ENCODE measurements at regions not wholly inside any gene's neighbourhood (a gene's known extent, or its start where the extent isn't known, plus 50 kb on each side); places are given as distances from the start of the nearest gene placed in this dataset.

DNA sequence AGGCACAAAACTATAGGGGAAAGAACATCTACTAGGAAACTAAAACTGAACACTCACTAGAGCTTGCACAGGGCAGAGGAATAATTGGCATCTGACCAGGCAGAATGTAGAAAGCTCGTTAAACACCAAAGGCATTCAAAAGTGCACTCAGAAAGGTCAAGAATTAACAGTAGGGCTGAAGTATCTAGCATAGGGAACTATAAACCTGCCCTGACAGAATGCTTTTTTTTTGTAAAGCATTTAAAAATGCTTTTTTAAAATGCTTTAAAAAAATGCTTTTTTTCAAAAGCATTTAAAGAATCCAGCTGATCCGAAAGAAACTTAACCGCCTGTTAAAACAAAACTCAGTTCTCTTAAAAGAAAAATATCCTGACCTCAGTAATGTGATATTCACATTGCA lies 74.6 kb upstream of the EGFR start:
- TF ChIP-seq, protein P1, sequence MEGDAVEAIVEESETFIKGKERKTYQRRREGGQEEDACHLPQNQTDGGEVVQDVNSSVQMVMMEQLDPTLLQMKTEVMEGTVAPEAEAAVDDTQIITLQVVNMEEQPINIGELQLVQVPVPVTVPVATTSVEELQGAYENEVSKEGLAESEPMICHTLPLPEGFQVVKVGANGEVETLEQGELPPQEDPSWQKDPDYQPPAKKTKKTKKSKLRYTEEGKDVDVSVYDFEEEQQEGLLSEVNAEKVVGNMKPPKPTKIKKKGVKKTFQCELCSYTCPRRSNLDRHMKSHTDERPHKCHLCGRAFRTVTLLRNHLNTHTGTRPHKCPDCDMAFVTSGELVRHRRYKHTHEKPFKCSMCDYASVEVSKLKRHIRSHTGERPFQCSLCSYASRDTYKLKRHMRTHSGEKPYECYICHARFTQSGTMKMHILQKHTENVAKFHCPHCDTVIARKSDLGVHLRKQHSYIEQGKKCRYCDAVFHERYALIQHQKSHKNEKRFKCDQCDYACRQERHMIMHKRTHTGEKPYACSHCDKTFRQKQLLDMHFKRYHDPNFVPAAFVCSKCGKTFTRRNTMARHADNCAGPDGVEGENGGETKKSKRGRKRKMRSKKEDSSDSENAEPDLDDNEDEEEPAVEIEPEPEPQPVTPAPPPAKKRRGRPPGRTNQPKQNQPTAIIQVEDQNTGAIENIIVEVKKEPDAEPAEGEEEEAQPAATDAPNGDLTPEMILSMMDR (IDR thresholded peaks at IDR 0.05; ENCODE audit: low read depth, low read length, poor library complexity, severe bottlenecking): no peak
- TF ChIP-seq EZH2phosphoT487 (IDR thresholded peaks at IDR 0.05; ENCODE audit: borderline replicate concordance, low read length): no peak
